OCI-LY7 (cell line): ENCODE measurements at regions not wholly inside any gene's neighbourhood (a gene's known extent, or its start where the extent isn't known, plus 50 kb on each side); places are given as distances from the start of the nearest gene placed in this dataset.

Experiments
- EZH2phosphoT487 ChIP-seq: fragments of 200-600 bp; sonication (generic); IDR thresholded peaks from 2 replicates; pipeline ENCODE4 v1.6.1; 2018; ENCODE audit warnings: low read depth, borderline replicate concordance, mild to moderate bottlenecking, mixed run types, antibody characterized with exemption, low read length, moderate library complexity, mixed read lengths
- TF ChIP-seq, protein P1 (sequence below): fragments of 200-600 bp; sonication (generic); conservative IDR thresholded peaks from 2 replicates; pipeline ENCODE4 v1.5.1; 2014; ENCODE audit warnings: mild to moderate bottlenecking, antibody characterized with exemption, low read length, moderate library complexity, mixed read lengths

DNA sequence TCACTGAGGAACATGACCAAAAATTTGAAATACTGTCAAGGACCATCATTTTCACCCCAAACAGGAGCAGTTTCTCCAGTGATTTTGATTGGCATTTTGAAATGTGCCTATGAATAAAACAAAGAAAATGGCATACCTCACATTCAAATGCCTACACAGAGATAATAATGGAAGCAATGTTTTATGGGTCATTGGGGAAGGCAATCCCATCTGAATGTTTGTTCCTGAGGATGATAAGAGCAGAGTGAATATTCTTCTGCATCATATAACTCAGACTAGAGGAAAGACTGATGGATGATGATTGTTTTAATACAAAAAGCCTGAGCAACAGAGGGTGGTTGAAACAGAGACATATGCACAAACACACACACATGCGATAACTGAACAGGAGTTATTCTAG, 2749.9 kb downstream of the PCDH9 start:
- TF ChIP-seq, protein P1, sequence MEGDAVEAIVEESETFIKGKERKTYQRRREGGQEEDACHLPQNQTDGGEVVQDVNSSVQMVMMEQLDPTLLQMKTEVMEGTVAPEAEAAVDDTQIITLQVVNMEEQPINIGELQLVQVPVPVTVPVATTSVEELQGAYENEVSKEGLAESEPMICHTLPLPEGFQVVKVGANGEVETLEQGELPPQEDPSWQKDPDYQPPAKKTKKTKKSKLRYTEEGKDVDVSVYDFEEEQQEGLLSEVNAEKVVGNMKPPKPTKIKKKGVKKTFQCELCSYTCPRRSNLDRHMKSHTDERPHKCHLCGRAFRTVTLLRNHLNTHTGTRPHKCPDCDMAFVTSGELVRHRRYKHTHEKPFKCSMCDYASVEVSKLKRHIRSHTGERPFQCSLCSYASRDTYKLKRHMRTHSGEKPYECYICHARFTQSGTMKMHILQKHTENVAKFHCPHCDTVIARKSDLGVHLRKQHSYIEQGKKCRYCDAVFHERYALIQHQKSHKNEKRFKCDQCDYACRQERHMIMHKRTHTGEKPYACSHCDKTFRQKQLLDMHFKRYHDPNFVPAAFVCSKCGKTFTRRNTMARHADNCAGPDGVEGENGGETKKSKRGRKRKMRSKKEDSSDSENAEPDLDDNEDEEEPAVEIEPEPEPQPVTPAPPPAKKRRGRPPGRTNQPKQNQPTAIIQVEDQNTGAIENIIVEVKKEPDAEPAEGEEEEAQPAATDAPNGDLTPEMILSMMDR, result no peak
- TF ChIP-seq EZH2phosphoT487, result no peak
